IgD-negative memory B cell (primary cell): ENCODE measurements at regions not wholly inside any gene's neighbourhood (a gene's known extent, or its start where the extent isn't known, plus 50 kb on each side); places are given as distances from the start of the nearest gene placed in this dataset.

Source experiments
- H3K27ac Mint-ChIP-seq, 3 donors: one replicate each; pipeline ENCODE4 v1.8.0; 2020 to 2022; ENCODE audit warnings: mild to moderate bottlenecking in 3 of 3, mixed read lengths in 3 of 3, moderate library complexity in 1 of 3
- H3K27me3 Mint-ChIP-seq: one replicate; pipeline ENCODE4 v1.8.0; 2021; ENCODE audit warnings: mixed read lengths
- H3K36me3 Mint-ChIP-seq: one replicate; pipeline ENCODE4 v1.8.0; 2020; ENCODE audit warnings: mild to moderate bottlenecking, mixed read lengths
- H3K4me1 Mint-ChIP-seq, 3 donors: one replicate each; pipeline ENCODE4 v1.8.0; 2020 to 2022; ENCODE audit warnings: mixed read lengths in 3 of 3, mild to moderate bottlenecking in 1 of 3
- H3K4me3 Mint-ChIP-seq, 4 donors: one replicate each; pipeline ENCODE4 v1.8.0; 2020 to 2022; ENCODE audit warnings: mild to moderate bottlenecking in 4 of 4, mixed read lengths in 4 of 4, moderate library complexity in 3 of 4
- H3K9me3 Mint-ChIP-seq, 3 donors: one replicate each; pipeline ENCODE4 v1.8.0; 2020 to 2021; ENCODE audit warnings: mixed read lengths in 3 of 3, mild to moderate bottlenecking in 1 of 3

DNA sequence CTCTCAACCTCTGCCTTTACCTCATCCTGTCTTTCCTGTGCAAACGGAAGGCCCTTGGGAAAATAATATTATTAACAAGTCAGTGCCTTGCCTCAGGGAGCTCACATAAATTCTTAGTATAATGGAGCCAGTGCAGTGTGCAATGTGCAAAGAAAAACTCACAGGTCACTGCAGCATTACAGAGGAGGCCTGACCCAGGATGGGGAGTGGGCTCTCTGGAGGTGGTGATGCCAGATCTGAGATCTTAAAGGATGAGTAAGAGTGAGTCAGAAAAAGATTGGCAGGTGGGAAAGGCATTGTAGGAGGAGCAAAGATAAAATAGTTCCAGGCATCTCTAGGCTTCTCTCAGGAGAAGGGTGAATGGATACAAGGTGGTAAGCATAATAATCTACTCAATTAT lies 185.6 kb upstream of the ADAMTS9 start:
- Mint-ChIP-seq H3K4me3 (no peak overlapping the region), H3K27ac (no peak overlapping the region), H3K9me3 (peaks cover 1 to 6% (median 2%) of the 10 kb centered on the region in 3 donors), H3K27me3 (no peaks in the 10 kb centered on the region), H3K36me3 (peaks cover 2% of the 10 kb centered on the region), H3K4me1 (no peaks in the 10 kb centered on the region)

DNA sequence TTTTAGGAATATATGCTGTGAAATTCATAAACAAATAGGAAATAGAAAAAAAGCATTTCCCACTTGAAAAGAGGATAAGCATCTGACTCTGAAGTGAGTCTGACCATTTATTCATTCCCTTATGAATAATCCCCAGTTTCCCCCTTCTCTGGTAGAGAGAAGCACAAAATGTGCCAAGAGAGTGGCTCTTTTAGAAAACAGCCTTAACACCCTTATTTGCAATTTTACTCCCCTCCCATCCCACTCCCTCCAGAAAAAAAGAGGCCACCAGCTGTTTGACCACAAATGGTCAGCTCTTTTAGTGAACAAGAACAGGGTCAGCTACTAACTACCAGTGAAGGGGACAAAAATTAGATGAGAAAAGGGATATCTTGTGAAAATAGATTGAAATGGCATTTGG lies 184.5 kb upstream of the ADAMTS9 start:
- Mint-ChIP-seq H3K4me3 (no peak overlapping the region), H3K4me1 (no peaks in the 10 kb centered on the region), H3K27ac (no peak overlapping the region), H3K9me3 (peaks cover 1 to 6% (median 2%) of the 10 kb centered on the region in 3 donors), H3K27me3 (no peaks in the 10 kb centered on the region), H3K36me3 (peaks cover 2% of the 10 kb centered on the region)

DNA sequence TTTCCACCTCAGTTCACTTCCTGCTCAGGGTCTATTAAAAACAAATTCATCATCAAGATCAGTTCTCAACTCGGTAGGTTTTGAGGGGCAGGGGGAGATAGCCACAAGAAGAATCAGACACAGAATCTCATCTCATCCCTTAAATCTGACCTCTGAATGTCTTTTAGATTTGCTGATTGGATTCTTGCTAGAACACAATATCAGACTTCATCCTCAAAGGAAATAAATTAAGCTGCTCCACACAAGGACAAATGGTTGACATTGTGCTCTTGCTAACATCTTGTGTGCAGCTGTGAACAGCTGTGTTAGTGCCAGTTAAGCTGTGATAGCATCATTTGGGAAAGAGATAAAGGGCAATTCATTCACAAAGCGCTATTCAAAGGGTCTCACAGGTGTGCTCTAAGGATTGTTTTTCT lies 184.0 kb upstream of the ADAMTS9 start:
- Mint-ChIP-seq H3K27me3 (no peaks in the 10 kb centered on the region), H3K9me3 (peaks cover 1 to 6% (median 2%) of the 10 kb centered on the region in 3 donors), H3K27ac (no peak overlapping the region), H3K4me1 (no peaks in the 10 kb centered on the region), H3K4me3 (no peak overlapping the region), H3K36me3 (peaks cover 2% of the 10 kb centered on the region)

DNA sequence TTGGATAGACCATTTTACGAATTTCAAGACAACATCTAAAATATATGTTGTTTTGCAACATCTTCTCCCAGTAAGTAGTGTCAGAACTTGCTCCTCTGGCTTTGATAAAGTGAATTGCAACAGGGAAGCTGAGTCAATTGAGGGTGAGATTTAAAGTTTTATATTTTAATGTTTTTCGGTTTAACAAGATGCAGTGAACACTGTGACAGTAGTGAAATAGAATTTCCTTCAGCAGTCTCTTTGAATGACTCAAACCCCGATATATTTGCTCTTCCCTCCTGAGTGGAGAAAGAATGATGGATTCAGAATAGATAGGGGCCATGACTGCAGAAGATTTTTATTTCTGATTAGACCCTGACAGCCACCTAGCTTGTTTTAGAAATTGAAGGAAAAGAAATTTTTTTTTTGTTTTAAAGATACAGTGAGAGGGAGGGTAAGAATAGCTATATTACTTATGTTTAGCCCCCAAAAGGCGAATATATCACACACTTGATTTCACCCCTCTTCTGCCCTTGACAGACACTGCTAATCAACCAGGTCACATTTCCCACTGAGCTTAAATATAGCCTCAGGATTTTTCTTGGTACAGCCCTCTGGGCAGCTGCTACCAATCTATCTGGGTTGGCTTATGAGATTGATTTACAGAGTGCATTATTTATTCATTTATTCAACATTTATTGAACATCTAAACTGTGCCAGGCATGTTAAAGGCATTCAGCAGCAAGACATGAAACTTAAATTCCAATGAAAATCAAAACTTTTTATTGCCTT lies 183.3 kb upstream of the ADAMTS9 start:
- no peak overlapping the region for H3K27ac Mint-ChIP-seq
- peaks cover 2% of the 10 kb centered on the region for H3K36me3 Mint-ChIP-seq
- H3K4me3 Mint-ChIP-seq = no peak overlapping the region

DNA sequence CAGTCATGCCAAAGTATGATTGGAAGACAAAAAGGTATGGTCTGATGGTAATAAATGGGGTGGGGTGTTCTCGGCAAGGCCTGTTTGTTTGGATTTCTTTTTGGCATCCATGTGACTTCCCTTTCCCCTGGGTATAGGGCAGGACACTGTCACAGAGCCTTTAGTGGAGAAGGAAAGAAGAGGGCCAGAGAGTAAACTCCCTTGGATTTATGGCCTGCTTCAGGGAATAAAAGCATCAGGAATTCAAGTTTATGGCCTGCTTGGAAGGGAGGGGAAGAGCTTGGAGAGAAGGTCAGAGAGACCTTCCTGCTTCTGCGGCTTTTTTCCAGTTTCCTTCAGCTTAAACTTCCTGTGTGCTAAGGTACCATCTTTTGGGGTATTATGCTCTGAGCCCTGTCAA lies 179.4 kb upstream of the ADAMTS9 start:
- Mint-ChIP-seq H3K36me3 (no peaks in the 10 kb centered on the region), H3K9me3 (peaks cover 0 to 5% (median 2%) of the 10 kb centered on the region in 3 donors), H3K4me3 (no peak overlapping the region), H3K27me3 (no peaks in the 10 kb centered on the region), H3K27ac (no peak overlapping the region), H3K4me1 (no peaks in the 10 kb centered on the region)

More for the DNA sequence above, 183.3 kb upstream of the ADAMTS9 start:
- Mint-ChIP-seq H3K4me1 (no peaks in the 10 kb centered on the region), H3K27me3 (no peaks in the 10 kb centered on the region), H3K9me3 (peaks cover 1 to 6% (median 2%) of the 10 kb centered on the region in 3 donors)

DNA sequence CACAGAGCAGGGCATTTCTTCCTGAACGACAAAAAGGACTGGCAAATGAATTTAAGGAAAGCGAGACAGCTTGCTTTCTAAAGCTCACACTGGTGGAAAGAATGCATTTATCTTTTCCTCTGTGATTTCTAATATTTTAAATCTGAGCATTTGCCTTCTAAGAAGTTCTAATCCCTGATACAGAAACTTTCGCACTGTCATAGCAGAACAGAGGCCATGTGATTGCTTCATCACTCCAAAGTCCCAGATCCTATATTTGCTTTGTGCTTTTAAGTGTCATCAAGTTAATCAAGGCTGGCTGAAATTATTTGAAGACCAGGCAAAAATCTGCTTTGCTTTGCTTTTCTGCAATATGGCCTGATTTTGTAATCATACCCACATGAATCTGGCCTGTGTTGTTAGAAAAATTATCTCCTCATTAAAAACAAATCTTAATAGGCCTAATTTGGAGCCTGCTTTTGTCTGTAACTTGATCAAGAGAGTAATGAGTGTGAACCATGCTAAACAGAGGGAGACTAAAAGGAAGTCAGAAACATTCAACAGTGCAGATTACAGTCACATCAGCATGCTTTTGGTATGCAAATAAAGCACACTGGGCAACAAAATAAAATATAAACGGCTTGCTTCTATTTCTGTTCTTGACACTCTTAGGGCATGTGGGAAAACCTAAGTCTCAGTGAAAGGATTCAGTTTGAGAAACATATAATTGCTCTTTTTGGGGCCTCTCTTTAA lies 178.2 kb upstream of the ADAMTS9 start:
- Mint-ChIP-seq H3K4me1 (no peaks in the 10 kb centered on the region), H3K4me3 (no peak overlapping the region), H3K36me3 (peaks cover 1% of the 10 kb centered on the region), H3K27ac (no peak overlapping the region), H3K27me3 (no peaks in the 10 kb centered on the region), H3K9me3 (peaks cover 0 to 5% (median 4%) of the 10 kb centered on the region in 3 donors)

DNA sequence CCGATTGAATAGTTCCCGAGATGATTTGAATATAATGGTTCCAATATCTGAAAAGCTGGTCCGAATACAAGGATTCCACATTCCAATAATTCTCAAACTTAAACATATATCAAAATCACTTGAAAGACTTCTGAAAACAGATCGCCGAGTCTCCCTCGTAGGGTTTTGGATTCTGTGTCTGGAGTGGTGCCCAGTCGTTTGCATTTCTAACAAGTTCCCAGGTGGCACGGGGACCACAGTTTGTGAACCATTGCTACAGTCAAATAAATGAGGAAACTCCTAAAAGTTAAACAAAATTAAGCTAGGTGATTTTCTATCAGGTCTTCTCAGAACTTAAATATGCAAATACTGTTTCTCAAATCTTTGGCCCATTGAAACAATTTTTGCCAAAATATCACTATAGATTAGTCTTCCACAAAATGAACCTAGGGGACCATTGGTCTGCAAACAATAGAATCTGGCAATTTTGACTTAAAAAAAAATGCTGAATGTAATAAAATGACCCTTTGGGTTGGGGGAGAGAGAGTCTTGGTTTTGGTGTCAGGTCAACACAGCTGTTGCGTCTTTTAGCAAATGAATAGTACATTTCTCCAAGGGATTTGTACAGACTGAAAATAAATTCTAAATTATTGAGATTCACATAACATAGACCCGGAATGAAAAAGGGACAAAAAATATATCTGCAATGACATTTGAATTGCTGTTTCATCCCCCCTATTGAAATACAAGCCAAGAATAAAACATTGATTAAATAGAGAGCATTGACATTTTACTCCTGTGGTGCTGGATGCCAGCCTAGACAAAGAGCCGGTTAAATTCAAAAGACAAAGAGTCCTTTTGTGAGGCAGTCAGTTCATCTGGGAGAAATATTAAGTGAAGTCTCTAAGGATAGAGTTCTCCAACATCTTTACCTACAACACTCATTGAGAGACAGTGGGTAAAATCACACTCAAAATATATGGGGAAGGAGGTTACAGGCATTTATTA lies 175.7 kb upstream of the ADAMTS9 start:
- no peaks in the 10 kb centered on the region for H3K27me3 Mint-ChIP-seq
- peaks cover 3 to 4% (median 4%) of the 10 kb centered on the region in 3 donors for H3K9me3 Mint-ChIP-seq
- no peak overlapping the region for H3K4me3 Mint-ChIP-seq
- H3K4me1 Mint-ChIP-seq = no peaks in the 10 kb centered on the region
- H3K27ac Mint-ChIP-seq = no peak overlapping the region
- H3K36me3 Mint-ChIP-seq = peaks cover 1% of the 10 kb centered on the region

DNA sequence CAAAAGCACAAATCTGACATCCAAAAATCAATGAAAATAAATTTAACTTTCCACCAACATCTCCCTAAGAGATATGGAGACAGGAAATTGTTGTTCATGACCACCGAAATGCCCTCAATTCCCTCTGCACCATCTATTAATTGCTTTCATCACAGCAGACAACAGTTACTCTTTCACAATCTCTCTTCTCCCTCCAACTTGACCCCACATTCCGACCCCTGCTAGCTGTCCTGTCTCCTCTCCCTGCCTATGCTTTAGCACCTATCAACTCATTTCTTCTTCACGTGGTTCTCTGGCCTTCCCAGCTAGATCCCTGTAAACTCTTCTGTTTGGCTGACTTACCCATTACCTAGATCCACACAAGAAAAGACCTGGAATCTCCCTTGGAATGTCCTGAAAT lies 173.9 kb upstream of the ADAMTS9 start:
- Mint-ChIP-seq H3K27me3 (no peaks in the 10 kb centered on the region), H3K27ac (no peak overlapping the region), H3K4me3 (no peak overlapping the region), H3K36me3 (peaks cover 1% of the 10 kb centered on the region), H3K9me3 (peaks cover 3 to 4% (median 4%) of the 10 kb centered on the region in 3 donors), H3K4me1 (no peaks in the 10 kb centered on the region)

DNA sequence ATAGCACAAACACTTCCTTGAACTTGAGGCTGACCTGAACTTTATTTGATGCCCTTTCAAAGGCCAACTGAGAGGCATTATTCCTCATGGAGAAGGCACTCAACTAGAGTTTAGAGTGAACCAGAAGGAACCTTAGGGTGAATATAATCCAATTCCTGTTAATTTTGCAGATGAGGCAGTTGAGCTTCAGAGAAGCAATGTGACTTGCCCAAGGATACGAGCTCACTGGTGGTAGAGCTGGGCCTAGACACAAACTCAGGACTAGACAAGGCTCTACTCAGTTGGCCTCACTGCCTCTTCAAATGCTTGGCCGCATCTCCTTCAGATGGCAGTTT lies 172.7 kb upstream of the ADAMTS9 start:
- H3K27ac Mint-ChIP-seq = no peak overlapping the region
- no peaks in the 10 kb centered on the region for H3K4me1 Mint-ChIP-seq
- peaks cover 3 to 4% (median 4%) of the 10 kb centered on the region in 3 donors for H3K9me3 Mint-ChIP-seq
- no peaks in the 10 kb centered on the region for H3K27me3 Mint-ChIP-seq
- peaks cover 1% of the 10 kb centered on the region for H3K36me3 Mint-ChIP-seq
- H3K4me3 Mint-ChIP-seq = no peak overlapping the region

DNA sequence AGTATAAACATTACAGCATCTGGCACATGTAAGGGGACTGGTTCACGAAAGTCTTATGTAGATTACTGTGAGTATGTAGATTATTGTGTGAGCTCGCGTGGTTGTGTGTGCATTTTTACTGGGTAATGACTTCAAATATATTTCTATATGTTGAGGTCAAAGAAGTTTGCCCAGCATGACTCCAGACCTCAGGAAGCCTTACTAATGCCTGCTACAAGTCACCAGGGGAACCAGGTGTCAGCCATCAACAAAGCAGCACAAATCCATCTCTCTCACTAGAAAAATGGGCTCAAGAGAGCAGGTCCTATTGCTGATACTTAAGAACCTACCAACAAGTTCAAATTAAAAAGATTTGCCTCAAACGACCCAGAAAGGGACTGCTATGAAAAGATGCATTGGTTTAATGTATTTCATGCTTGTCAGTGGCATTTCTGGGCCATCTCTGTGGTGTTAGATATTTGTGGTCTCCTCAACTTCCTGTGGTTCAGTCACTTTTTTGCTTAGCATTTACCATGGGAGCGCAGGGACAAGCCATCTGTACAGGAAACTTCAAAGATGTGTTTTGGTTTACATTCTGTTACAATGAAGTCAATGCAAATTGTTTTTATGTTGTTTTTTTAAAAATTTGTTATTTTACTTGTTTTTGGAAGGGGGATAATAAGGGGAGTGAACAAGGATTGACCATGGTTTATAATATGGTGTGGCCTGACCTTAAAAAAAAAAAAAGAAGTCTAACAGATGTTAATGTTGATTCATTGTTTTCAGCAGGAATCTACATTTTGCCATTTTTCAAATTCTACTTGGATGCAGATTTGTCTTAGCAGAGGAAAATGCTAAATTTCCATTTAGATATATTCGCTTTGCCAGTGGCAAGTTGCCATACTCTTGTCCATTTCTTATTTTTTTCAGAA lies 172.1 kb upstream of the ADAMTS9 start:
- no peak overlapping the region for H3K4me3 Mint-ChIP-seq

DNA sequence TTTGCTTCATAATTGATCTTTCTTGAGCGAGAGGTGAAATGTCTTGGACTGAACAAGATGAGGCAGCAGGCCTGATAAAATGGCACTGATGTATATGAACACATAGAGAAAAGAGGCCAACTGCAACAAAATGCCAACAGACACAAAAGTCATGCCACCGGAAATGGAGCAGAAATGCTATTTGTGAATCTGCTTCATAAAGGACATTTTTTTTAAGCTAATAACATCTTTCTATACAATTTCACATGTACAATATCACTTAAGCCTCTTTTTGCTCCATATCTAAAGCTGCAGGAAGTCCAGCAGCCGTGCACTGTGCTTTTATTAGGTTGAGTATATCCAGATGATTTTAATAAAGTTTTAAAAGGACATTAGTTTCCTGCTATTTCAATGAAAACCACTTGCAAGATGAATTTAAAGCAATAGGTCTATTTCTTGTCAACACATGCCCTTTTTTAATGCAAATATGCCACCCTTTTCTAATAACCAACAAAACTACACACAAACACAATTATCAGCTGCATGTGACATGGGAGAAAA lies 169.2 kb upstream of the ADAMTS9 start:
- H3K27ac Mint-ChIP-seq = no peak overlapping the region
- H3K9me3 Mint-ChIP-seq = peaks cover 4 to 9% (median 6%) of the 10 kb centered on the region in 3 donors
- H3K4me1 Mint-ChIP-seq = no peaks in the 10 kb centered on the region
- peaks cover 1% of the 10 kb centered on the region for H3K36me3 Mint-ChIP-seq
- H3K27me3 Mint-ChIP-seq = no peaks in the 10 kb centered on the region
- no peak overlapping the region for H3K4me3 Mint-ChIP-seq

More for the DNA sequence above, 172.1 kb upstream of the ADAMTS9 start:
- Mint-ChIP-seq H3K27ac (no peak overlapping the region), H3K9me3 (peaks cover 3 to 4% (median 4%) of the 10 kb centered on the region in 3 donors), H3K4me1 (no peaks in the 10 kb centered on the region), H3K27me3 (no peaks in the 10 kb centered on the region), H3K36me3 (peaks cover 1% of the 10 kb centered on the region)

DNA sequence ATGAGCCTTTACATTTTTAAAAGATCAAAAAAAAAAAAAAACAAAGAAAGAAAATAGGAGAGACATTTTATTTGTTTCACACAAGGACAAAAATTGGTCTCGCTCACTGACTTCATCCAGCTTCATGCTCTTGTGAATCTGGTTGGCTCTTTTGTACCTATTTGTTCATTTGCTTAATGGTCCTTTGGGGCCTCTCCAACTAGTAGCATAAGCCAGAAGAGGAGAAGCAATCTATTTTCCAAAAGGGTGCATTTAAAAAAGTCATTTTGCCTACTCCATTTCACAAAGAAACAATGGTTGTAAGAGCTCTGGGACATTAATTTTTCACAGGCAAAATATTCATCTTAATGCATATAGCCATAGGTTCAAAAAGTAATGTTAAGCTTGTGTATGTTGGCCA lies 168.3 kb upstream of the ADAMTS9 start:
- H3K27ac Mint-ChIP-seq = no peak overlapping the region
- no peaks in the 10 kb centered on the region for H3K27me3 Mint-ChIP-seq
- H3K9me3 Mint-ChIP-seq = peaks cover 2 to 9% (median 6%) of the 10 kb centered on the region in 3 donors
- no peaks in the 10 kb centered on the region for H3K4me1 Mint-ChIP-seq
- H3K36me3 Mint-ChIP-seq = no peaks in the 10 kb centered on the region
- H3K4me3 Mint-ChIP-seq = no peak overlapping the region

DNA sequence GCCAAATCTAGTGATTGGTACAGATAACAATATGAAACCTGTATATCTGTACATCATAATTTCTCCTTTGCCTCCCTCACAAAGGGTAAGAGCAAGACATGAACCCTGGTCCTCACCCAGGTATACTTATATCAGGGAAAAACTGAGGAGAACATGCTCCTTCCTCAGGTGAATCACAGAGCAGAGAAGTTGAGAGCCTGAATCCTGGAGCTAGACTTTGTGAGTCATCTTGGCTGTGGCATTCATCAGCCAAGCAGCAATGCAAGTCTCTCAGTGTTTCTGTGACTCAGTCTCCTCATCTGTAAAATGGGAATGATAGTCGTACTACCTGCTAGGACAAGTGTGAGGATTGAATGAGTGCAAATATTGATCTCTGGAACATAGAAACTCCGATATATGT lies 165.7 kb upstream of the ADAMTS9 start:
- H3K4me3 Mint-ChIP-seq = no peak overlapping the region
- peaks cover 2 to 6% (median 4%) of the 10 kb centered on the region in 3 donors for H3K9me3 Mint-ChIP-seq
- H3K36me3 Mint-ChIP-seq = no peaks in the 10 kb centered on the region
- H3K4me1 Mint-ChIP-seq = no peaks in the 10 kb centered on the region
- H3K27ac Mint-ChIP-seq = no peak overlapping the region
- no peaks in the 10 kb centered on the region for H3K27me3 Mint-ChIP-seq

DNA sequence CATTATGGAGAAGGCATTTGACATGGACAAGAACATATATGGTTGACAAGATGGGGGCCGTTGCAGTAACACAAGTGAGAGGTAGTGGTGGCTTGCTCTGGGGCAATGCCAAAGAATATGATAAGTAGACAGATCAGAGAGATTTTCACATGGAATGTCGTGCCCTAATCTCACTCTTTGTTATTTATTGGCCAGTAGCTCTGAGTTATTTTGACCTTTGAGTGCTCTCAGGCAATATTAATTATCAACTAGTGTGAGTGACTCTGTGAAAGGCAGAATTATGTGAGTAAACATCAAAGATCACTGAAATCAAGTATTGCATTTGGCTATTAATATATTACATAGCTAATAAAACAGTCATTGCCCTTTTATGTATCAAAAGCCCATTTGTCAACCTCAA lies 164.9 kb upstream of the ADAMTS9 start:
- Mint-ChIP-seq H3K4me1 (no peaks in the 10 kb centered on the region), H3K4me3 (no peak overlapping the region), H3K9me3 (peaks cover 2 to 6% (median 4%) of the 10 kb centered on the region in 3 donors), H3K36me3 (no peaks in the 10 kb centered on the region), H3K27me3 (no peaks in the 10 kb centered on the region), H3K27ac (no peak overlapping the region)
